CD1c-positive myeloid dendritic cell (primary cell): ENCODE measurements at regions not wholly inside any gene's neighbourhood (a gene's known extent, or its start where the extent isn't known, plus 50 kb on each side); places are given as distances from the start of the nearest gene placed in this dataset.
"Not testable (repeated sequence)": the region's sequence is repeated elsewhere in the genome, so short reads cannot be mapped to it uniquely, and the experiment has no call there.

Experiments used
- DNase-seq: peaks from one replicate; pipeline ENCODE4 v3.0.0-alpha.2; 2016; ENCODE audit errors: extremely low spot score

DNA sequence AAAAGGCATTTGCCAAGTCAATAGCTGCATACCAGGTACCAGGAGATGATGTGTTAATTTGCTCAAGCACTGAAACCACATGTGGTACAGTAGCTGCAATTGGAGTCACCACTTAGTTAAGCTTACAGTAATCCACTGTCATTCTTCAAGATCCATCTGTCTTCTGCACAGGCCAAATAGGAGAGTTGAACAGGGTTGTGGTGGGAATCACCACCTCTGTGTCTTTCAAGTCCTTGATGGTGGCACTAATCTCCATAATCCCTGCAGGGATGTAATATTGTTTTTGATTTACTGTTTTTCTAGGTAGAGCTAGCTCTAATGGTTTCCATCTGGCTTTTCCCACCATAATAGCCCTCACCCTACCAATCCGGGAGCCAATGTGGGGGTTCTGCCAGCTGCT lies 91.9 kb downstream of the FCRL5 start:
- DNase-seq = no peak

DNA sequence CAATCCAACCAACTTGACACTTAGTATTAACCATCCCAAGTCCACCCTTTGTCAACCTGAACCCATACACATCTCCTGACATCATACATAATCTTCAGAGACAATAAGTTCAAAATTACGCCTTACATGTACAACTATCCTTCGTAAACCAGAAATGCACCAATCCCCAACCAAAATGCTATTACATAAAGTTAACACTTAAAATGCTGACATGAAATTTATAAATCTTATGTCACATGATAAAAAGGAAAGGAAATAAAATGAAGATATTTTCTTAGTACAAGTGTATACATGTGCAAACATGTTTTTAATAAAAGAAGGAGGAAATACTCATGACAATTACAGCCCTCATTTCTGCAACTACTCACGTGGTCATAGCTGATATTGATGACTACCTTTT lies 95.0 kb downstream of the FCRL5 start:
- DNase-seq = no peak

DNA sequence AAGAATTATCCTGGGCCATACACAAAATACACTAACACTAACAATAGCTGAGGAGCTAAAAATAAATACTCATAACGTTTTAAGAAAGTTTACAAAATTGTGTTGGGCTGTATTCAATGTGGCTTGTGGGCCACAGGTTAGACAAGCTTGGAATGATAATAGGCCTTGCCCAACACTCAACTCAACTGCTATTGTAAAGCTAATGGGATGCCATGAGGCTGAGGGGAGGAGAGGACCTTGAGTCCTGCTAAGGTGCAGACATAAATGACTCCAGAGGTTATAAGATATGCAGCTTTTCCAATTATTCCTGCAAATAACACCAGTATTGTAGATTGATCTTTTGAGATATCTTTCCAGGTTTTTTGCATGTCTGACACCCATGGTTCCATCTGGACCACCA lies 97.0 kb downstream of the FCRL5 start:
- DNase-seq = no peak

DNA sequence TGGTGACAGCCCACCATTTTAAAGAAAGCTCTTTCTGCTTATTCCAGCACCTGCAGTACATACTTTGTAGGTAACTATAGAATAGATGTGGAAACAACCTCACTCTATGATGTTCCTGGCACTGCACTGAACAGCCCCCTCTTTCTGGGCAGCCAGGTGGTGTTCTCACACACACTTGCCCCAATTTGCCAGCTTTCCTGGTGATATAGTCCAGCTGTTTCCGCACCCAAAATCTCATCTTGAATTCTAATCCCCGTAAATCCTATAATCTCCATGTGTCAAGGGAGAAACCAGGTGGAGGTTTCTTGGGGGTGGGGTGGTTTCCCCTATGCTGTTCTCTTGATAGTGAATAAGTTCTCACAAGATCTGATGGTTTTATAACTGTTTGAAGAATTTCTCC lies 102.2 kb downstream of the FCRL5 start:
- no peak for DNase-seq

DNA sequence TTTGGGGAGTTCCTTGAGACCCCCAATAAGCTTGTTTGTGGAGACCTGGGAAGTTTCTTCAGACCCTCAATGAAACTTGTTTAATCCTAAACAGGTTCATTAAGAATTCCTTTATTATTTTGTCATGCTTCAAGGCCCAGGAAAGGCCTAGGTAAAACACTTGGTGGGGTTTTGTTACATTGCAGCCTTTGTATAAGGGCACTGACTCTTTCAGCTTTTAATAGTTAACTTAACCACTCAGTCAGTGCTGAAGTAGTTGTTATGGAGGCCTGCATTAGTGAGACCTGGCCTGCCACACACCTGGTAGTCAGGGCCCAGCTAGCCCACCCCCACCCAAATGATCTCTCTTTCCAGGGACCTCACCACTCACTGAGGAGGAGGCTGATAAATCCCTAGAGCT lies 103.7 kb downstream of the FCRL5 start:
- no peak for DNase-seq

DNA sequence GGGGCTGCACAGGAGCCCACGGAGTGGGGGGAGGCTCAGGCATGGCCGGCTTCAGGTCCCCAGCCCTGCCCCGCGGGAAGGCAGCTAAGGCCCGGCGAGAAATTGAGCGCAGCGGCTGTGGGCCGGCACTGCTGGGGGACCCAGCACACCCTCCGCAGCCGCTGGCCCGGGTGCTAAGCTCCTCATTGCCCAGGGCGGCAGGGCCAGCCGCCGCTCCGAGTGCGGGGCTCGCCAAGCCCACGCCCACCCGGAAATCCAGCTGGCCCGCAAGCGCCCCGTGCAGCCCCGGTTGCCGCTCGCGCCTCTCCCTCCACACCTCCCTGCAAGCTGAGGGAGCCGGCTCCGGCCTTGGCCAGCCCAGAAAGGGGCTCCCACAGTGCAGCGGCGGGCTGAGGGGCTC lies 106.0 kb downstream of the FCRL5 start:
- DNase-seq = not testable (repeated sequence)

DNA sequence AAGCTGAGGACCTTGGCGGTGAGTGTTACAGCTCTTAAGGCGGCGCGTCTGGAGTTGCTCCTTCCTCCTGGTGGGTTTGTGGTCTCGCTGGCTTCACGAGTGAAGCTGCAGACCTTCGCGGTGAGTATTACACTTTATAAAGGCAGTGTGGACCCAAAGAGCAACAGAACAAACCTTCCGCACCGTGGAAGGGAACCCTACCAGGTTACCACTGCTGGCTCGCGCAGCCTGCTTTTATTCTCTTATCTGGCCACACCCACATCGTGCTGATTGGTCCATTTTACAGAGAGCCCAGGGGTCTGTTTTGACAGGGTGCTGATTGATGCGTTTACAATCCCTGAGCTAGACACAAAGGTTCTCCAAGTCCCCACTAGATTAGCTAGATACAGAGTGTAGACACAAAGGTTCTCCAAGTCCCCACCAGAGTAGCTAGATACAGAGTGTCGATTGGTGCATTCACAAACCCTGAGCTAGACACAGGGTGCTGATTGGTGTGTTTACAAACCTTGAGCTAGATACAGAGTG lies 106.6 kb downstream of the FCRL5 start:
- DNase-seq = not testable (repeated sequence)

DNA sequence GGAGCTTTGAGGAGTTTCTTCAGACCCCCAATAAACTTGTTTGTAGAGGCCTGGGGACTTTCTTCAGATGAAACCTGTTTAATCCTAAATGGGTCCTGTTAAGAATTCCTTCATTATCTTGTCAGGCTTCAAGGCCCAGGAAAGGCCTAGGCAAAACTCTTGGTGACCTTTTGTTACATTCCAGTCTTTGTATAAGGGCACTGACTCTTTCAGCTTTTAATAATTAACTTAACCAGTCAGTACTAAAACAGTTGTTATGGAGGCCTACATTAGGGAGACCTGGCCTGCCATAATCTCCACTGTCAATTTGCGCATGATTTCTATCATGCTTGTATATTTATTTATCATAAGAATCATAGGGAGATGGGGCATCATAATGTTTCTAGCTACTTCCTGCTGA lies 110.2 kb downstream of the FCRL5 start:
- no peak for DNase-seq

DNA sequence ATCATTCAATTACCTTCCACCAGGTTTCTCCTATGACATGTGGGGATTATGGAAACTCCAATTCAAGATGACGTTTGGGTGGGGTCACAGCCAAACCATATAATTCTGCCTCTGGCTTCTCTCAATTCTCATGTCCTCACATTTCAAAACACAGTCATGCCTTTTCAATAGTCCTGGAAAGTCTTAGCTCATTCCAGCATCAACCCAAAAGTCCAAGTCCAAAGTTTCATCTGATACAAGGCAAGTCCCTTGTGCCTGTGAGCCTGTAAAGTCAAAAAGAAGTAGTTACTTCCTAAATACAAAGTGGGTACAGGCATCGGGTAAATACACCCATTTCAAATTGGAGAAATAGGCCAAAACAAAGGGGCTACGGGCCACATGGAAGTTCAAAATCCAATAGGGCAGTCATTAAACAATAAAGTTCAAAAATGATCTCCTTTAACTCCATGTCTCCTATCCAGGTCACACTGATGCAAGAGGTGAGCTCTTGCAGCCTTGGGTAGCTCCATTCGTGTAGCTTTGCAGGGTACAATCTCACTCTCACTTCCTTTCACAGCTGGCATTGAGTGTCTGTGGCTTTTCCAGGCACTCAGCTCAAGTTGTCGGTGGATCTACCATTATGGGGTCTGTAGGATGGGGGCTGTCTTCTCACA lies 112.9 kb downstream of the FCRL5 start:
- DNase-seq = peak; percentile 3

DNA sequence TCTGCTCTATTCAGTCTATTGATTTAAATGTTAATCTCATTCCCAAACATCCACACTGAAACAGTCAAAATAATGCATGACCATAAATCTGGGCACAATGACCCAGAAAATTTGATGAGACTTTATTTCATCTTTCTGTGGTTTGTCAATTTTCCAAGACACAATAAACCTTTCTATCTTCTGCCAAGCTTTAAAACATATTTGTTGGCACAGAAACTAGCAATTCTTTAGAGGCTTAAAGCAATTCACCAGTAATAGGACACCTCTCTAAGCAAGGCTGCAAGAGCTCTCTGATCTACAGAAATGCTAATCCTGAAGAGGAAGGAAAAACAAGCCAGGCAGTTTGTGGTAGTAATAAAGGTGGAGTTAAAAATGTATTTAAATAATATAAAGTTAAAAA lies 113.7 kb downstream of the FCRL5 start:
- no peak for DNase-seq

DNA sequence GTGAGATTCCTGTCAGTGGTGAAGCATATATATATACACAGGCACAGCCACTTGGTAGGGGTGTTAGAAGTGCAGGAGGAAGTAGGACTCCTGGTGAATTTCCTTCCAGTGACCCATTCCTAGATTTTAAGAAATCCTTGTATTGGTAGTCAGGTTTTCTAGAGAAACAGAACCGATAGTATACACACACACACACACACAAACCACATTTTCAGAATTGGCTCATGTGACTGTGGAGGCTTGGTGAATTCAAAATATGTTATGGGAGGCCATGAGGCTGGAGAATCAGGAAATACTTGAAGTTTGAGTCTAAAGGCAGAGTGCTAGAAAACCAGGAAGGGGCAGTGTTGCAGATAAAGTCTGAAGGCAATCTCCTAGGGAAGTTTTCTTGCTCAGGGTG lies 114.2 kb downstream of the FCRL5 start:
- DNase-seq = peak; percentile 82

DNA sequence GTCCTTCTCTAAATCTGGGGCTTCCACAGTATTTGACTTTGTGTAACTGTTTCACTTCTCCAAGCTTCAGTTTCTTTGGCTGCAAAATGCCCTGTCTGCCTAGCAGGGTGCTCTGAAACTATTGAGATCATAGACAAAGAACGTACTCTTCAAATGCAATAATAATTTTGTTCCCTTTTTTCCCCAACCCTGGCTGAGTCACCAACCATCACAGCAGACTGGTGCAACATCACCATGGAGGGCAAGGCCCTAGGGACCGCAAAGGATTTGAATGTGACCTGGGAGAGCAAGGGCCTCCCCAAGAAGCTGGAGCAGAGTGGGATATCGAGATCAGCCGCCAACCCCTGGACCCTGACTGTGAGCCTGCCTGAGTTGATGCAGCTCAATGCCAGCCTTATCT lies 115.0 kb downstream of the FCRL5 start:
- DNase-seq = peak; percentile 91

DNA sequence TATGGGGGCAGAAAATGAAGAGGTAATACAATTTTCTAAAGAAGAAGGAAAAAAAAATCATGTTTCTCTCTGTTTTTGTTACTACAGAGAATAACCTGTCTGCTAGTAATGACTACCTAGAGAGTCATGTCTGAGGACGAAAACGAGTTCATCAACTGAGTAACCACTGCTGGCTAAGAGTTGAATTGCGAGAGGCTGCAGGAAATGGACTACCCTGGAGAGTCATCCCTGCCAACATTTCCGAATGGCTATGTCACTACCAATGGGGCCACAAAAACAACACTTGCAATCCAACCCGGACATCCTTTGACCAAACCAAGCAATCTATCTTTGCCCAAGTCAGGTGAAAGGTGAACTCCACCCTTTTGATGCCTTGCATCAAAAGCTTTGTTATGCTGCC lies 120.6 kb downstream of the FCRL5 start:
- no peak for DNase-seq

DNA sequence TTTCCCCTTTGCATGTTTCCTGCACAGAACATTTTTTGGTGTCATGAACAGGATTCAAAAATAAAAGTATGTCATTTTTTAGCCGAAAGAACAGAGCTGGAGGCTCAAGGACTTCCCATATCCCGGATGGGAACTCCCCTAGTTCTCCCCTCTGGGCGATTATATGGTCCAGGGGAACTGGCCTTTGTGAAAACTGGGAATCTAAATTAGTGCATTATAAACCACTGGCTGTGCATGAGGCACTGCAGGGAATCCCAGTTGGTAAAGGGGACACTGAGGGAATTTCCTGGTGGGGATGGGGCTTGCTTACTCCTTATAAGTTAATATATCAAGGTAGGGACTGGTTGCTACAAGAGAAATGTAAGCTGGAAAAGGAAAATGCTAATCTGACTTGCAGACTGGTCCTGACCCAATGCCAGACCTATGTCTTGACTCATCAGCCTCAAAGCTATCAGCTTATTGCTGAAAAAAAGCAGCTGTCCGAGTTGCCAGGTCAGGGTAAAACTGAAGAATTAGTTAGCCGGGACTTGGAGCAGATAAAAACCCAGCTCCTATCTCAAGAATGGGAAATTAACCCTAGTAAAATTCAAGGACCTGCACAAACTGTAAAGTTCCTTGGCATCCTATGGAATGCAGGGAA lies 122.6 kb downstream of the FCRL5 start:
- DNase-seq = no peak

DNA sequence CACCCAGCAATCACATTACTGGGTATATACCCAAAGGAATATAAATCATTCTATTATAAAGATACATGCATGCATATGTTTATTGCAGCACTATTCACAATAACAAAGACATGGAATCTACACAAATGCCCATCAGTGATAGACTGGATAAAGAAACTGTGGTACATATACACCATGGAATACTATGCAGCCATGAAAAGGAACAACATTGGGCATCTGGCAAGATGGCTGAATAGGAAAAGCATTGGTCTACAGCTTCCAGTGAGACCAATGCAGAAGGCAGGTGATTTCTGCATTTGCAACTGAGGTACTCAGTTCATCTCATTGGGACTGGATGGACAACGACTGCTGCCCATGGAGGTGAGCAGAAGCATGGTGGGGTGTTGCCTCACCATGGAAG lies 128.6 kb downstream of the FCRL5 start:
- not testable (repeated sequence) for DNase-seq

DNA sequence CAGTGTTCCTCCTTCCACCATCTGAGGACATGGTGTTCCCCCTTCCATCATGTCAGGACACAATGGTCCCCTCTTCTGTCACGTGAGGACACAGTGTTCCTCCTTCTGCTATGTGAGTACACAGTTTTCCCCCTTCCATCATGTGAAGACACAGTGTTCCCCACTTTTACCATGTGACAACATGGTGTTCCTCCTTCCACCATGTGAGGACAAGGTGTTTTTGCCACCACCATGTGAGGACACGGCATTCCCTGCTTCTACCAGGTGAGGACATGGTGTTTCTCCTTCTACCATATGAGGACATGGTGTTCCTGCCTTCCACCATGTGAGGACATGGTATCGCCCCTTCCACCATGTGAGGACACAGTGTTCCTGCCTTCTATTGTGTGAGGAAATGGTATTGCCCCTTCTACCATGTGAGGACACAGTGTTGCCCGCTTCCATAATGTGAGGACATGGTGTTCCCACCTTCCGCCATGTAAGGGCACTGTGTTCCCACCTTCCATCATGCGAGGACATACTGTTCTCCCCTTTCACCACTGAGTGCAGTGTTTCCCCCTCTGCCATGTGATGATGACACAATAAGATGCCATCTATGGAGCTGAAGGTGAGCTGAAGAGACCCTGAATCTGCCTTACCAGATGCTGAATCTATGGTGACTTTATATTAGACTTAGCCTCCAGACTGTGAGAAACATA lies 132.3 kb downstream of the FCRL5 start:
- DNase-seq = no peak

DNA sequence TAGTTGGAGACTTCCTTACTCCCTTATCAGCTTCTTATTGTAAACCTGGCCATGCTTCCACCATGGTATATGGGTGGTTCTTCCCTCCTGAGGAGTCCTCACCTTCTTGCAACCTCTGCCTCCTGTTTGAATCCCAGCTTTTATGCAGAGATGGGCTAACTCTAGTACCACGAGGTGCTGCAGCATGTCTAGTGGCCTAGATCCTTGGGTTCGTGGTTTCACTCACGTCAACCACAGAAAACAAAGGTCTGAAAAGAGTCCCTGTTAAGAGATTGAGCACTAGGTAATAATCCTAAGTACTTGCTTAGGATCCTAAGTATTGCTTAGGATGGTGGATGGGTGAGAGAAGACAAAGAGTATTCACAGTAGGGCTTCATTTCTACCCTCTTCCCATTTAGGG lies 133.7 kb downstream of the FCRL5 start:
- DNase-seq = no peak

DNA sequence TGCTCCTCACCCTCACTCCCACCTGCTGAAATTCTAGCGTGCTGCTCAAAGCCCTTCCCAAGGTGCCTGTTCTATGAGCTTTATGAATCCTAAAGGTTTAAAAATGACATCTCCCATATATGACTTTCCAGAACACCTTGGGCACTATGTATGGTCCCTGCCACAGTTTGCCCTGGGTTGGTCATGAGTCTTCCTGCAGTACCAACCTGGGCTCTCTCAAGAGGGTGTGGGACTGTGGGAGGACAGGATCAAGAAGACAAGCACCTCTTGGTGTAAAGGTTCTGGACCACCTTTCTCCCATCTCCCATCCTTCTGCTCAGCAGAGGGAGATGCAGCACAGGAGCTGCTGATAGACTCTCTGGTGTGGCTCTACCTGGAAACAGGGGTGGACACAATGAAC lies 134.1 kb downstream of the FCRL5 start:
- no peak for DNase-seq

DNA sequence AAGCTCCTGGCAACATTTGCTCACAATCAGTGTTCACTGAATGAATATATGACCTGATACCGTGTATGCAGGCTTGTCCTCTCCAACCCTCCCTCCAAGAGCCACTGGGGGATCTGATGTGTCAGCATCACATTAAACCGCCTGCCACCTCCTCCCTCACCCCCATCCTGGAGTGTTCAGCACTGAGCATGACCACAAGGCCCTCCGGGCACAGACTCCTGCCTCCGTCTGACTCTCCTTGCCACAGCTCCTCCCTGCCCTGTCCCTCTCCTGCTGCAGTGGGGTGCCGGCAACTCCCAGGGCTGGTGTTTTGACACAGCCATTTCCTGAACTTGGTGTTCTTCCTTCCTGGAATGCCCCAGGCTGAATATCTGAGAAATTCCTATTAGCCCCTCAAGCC lies 136.7 kb downstream of the FCRL5 start:
- DNase-seq = no peak

DNA sequence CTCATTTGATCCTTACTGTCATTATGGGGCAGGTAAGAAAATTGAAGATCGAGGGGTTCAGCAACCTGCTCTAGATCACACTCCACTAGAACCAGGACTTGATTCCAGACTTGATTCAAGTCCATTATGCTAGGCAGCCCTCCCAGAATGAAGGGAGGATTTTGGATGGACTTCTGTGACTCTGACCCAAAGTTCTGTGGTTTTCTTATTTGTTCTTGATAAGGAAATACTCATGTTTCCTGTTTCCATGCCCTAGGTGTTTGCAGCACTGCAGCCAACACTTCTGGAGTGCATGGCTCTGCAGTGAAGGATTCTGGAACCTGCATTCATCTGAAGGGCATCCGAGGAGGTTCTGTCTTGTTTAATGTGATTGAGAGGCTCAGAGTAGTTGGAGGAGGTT lies 140.0 kb downstream of the FCRL5 start:
- DNase-seq = no peak

DNA sequence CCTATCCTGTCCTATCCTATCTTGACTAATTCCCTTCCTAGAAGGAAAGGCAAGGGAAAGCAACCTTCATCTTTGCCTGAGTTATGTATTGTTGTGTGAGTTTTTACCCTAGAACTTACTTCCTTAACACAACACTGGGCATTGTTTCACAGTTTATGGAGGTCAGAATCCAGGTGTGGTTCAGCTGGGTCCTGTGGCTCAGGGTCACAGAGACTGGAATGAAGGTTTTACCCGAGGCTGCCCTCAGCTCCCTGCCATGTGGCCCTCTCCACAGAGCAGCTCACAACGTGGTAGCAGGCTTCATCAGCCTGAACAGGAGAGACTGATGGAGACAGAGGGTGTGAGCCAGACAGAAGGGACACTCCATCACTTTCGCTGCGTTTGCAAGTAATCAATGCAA lies 140.5 kb downstream of the FCRL5 start:
- no peak for DNase-seq

DNA sequence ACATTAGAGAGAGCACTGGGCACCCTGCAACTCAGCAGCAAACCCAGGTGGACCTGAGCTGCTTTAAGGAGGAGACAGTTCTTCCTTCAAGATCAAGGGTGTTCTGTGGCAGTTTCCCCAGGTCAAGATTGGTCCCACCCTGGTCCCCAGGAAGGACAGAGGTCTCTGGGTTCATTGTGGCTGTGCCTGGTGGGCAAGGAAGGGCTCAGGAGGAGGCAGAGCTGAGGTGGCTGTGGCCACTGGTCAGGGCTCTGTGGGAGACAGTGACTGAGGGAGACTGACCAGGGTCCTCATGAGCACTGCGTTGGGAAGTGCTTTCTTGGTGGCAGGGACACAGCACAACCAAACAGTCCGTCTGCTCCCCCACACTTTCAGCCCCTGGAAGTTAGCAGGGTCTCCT lies 141.3 kb downstream of the FCRL5 start:
- no peak for DNase-seq

DNA sequence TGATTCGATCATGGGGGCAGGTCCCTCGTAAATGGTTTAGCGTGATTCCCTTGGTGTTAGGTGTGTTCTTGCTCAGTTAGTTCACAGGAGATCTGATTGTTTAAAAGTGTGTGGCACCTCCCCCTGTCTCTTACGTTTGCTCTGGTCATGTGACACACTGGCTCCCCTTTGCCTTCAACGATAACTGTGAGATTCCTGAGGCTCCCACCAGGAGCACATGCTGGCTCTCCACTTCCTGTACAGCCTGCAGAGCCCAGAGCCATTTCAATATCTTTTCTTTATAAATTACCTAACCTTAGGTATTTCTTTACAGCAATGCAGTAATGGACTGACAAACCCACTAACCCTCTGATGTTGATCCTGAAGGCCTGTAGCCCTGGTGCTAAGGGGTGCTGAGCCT lies 141.9 kb downstream of the FCRL5 start:
- DNase-seq = no peak
